SK-N-SH treated with all-trans-retinoic acid at 6 μM for 48 hours (cell line): ENCODE measurements at regions not wholly inside any gene's neighbourhood (a gene's known extent, or its start where the extent isn't known, plus 50 kb on each side); places are given as distances from the start of the nearest gene placed in this dataset.

Experiments used
- ATAC-seq: fragments of 200-7000 bp; cut with Tn5 transposase; 3 replicates; pipeline ENCODE4 v1.9.1; 2020; ENCODE audit warnings: mild to moderate bottlenecking, moderate library complexity
- ARNTL ChIP-seq: fragments of 450-650 bp; formaldehyde crosslinking; IDR thresholded peaks from 2 replicates; pipeline ENCODE4 v1.5.0; 2020; ENCODE audit warnings: low read depth, mild to moderate bottlenecking, moderate library complexity, borderline replicate concordance
- CREB5 ChIP-seq: fragments of 250-450 bp; sonication (Bioruptor Pico); IDR thresholded peaks from 2 replicates; pipeline ENCODE4 v1.5.1; 2020; ENCODE audit warnings: low read depth, mild to moderate bottlenecking, moderate library complexity
- CSDC2 ChIP-seq: fragments of 250-450 bp; sonication (Bioruptor Pico); IDR thresholded peaks from 2 replicates; pipeline ENCODE4 v1.5.0; 2020; ENCODE audit warnings: mild to moderate bottlenecking, moderate library complexity
- CSRNP3 ChIP-seq: fragments of 250-450 bp; sonication (Bioruptor Pico); IDR thresholded peaks from 2 replicates; pipeline ENCODE4 v1.5.1; 2021; ENCODE audit warnings: mild to moderate bottlenecking, moderate library complexity
- ESRRG ChIP-seq: fragments of 250-450 bp; sonication (Bioruptor Pico); IDR thresholded peaks from 2 replicates; pipeline ENCODE4 v1.6.1; 2021; ENCODE audit warnings: mild to moderate bottlenecking
- GLIS3 ChIP-seq: fragments of 250-450 bp; sonication (Bioruptor Pico); IDR thresholded peaks from 2 replicates; pipeline ENCODE4 v1.5.0; 2020; ENCODE audit warnings: mild to moderate bottlenecking, moderate library complexity
- ISL1 ChIP-seq: fragments of 250-450 bp; sonication (Bioruptor Pico); IDR thresholded peaks from 2 replicates; pipeline ENCODE4 v2.1.2; 2022; ENCODE audit warnings: mild to moderate bottlenecking, moderate library complexity
- PATZ1 ChIP-seq: fragments of 250-450 bp; sonication (Bioruptor Pico); IDR thresholded peaks from 2 replicates; pipeline ENCODE4 v1.8.0; 2020; ENCODE audit warnings: mild to moderate bottlenecking, moderate library complexity, borderline replicate concordance
- POU6F1 ChIP-seq: fragments of 250-450 bp; sonication (Bioruptor Pico); IDR thresholded peaks from 2 replicates; pipeline ENCODE4 v1.8.0; 2021; ENCODE audit warnings: low read depth, mild to moderate bottlenecking, moderate library complexity, borderline replicate concordance
- PPARA ChIP-seq: fragments of 250-450 bp; sonication (Bioruptor Pico); IDR thresholded peaks from 2 replicates; pipeline ENCODE4 v1.5.0; 2020; ENCODE audit warnings: mild to moderate bottlenecking, borderline replicate concordance
- RARB ChIP-seq: fragments of 250-450 bp; sonication (Bioruptor Pico); IDR thresholded peaks from 2 replicates; pipeline ENCODE4 v1.8.0; 2021; ENCODE audit warnings: mild to moderate bottlenecking, moderate library complexity
- SNAI2 ChIP-seq: fragments of 250-450 bp; sonication (Bioruptor Pico); IDR thresholded peaks from 2 replicates; pipeline ENCODE4 v1.5.0; 2020; ENCODE audit warnings: mild to moderate bottlenecking, moderate library complexity
- TCF4 ChIP-seq: fragments of 250-450 bp; sonication (Bioruptor Pico); IDR thresholded peaks from 2 replicates; pipeline ENCODE4 v1.8.0; 2021; ENCODE audit warnings: mild to moderate bottlenecking, moderate library complexity, borderline replicate concordance
- TOX ChIP-seq: fragments of 250-450 bp; sonication (Bioruptor Pico); IDR thresholded peaks from 2 replicates; pipeline ENCODE4 v1.8.0; 2021; ENCODE audit warnings: mild to moderate bottlenecking, moderate library complexity, borderline replicate concordance
- TSHZ2 ChIP-seq: fragments of 250-450 bp; sonication (Bioruptor Pico); IDR thresholded peaks from 2 replicates; pipeline ENCODE4 v1.5.0; 2020; ENCODE audit warnings: mild to moderate bottlenecking, moderate library complexity
- ZC3H10 ChIP-seq: fragments of 250-450 bp; sonication (Bioruptor Pico); IDR thresholded peaks from 2 replicates; pipeline ENCODE4 v1.5.1; 2021; ENCODE audit warnings: mild to moderate bottlenecking, moderate library complexity
- ZFP3 ChIP-seq: fragments of 250-450 bp; sonication (Bioruptor Pico); IDR thresholded peaks from 2 replicates; pipeline ENCODE4 v1.5.0; 2020; ENCODE audit warnings: mild to moderate bottlenecking, moderate library complexity
- ZFP30 ChIP-seq: fragments of 450-650 bp; formaldehyde crosslinking; IDR thresholded peaks from 2 replicates; pipeline ENCODE4 v1.5.0; 2022; ENCODE audit warnings: mild to moderate bottlenecking, moderate library complexity
- ZNF565 ChIP-seq: fragments of 450-650 bp; formaldehyde crosslinking; conservative IDR thresholded peaks from 2 replicates; pipeline ENCODE4 v1.5.0; 2020; ENCODE audit warnings: low read depth, mild to moderate bottlenecking, moderate library complexity
- ZNF70 ChIP-seq: fragments of 450-650 bp; formaldehyde crosslinking; IDR thresholded peaks from 2 replicates; pipeline ENCODE4 v1.5.0; 2020; ENCODE audit warnings: mild to moderate bottlenecking, moderate library complexity

GRCh38 chr17:77461277-77462057, 320.7 kb downstream of the SEC14L1 start:
- no peak for ATAC-seq
- TF ChIP-seq ZFP3 (CRISPR knock-in tag): no peak
- TF ChIP-seq POU6F1 (CRISPR knock-in tag): no peak
- no peak for TF ChIP-seq ESRRG (CRISPR knock-in tag)
- no peak for TF ChIP-seq ZNF565 (CRISPR knock-in tag)
- TF ChIP-seq TCF4 (CRISPR knock-in tag): no peak
- TF ChIP-seq ZFP30 (CRISPR knock-in tag): no peak
- TF ChIP-seq GLIS3 (CRISPR knock-in tag): no peak
- no peak for TF ChIP-seq TOX (CRISPR knock-in tag)
- no peak for TF ChIP-seq PATZ1
- no peak for TF ChIP-seq RARB (CRISPR knock-in tag)

- TF ChIP-seq GLIS3 (CRISPR knock-in tag) (no peak), PPARA (CRISPR knock-in tag) (no peak), TCF4 (CRISPR knock-in tag) (no peak), ZFP3 (CRISPR knock-in tag) (no peak), TOX (CRISPR knock-in tag) (no peak), CSRNP3 (CRISPR knock-in tag) (no peak), CSDC2 (CRISPR knock-in tag) (no peak), ARNTL (CRISPR knock-in tag) (no peak), ESRRG (CRISPR knock-in tag) (no peak), POU6F1 (CRISPR knock-in tag) (no peak), SNAI2 (no peak), ZNF70 (CRISPR knock-in tag) (no peak), ZC3H10 (CRISPR knock-in tag) (no peak), ZNF565 (CRISPR knock-in tag) (no peak), ISL1 (CRISPR knock-in tag) (no peak), TSHZ2 (CRISPR knock-in tag) (no peak), CREB5 (no peak), ZFP30 (CRISPR knock-in tag) (no peak)
- no peak for ATAC-seq
Measured at GRCh38 chr17:77462090-77462489, 321.3 kb downstream of the SEC14L1 start.
